GM13976 (cell line): ENCODE measurements at regions not wholly inside any gene's neighbourhood (a gene's known extent, or its start where the extent isn't known, plus 50 kb on each side); places are given as distances from the start of the nearest gene placed in this dataset.

Experiments used
- DNase-seq: peaks from one replicate; pipeline ENCODE4 v3.0.0; 2012; ENCODE audit warnings: low spot score
- CTCF ChIP-seq: IDR thresholded peaks from 2 replicates; pipeline ENCODE4 v1.5.1; 2012; ENCODE audit warnings: borderline replicate concordance, mild to moderate bottlenecking; ENCODE audit not compliant: insufficient read depth; ENCODE audit errors: extremely low read depth, missing control alignments, control extremely low read depth
- in situ Hi-C: fragments of 300-500 bp; cut with MboI; formaldehyde crosslinking; loops from one replicate; pipeline ENCODE4 v1.12.0; 2022; ENCODE audit warnings: low sequenced_read_pairs, mixed read lengths, inconsistent platforms; ENCODE audit not compliant: unreplicated experiment

- TF ChIP-seq CTCF = no peak
- in situ Hi-C loops = no loop called here
- peak; percentile 19 for DNase-seq
These were observed 126.8 kb upstream of the HCRTR2 start for GRCh38 chr6:55047451-55048044.

- in situ Hi-C loops = loop anchor here (25.0 kb wide), 1 partner anchor 1063 kb away; no protein-coding TSS in a partner anchor
- DNase-seq = no peak
- no peak for TF ChIP-seq CTCF
These were observed 124.4 kb upstream of the HCRTR2 start for GRCh38 chr6:55049866-55050265.

- DNase-seq = no peak
- in situ Hi-C loops = loop anchor here (25.0 kb wide), 1 partner anchor 1066 kb away; no protein-coding TSS in a partner anchor
- TF ChIP-seq CTCF = no peak
These were observed 121.5 kb upstream of the HCRTR2 start for GRCh38 chr6:55052846-55053245.

DNA sequence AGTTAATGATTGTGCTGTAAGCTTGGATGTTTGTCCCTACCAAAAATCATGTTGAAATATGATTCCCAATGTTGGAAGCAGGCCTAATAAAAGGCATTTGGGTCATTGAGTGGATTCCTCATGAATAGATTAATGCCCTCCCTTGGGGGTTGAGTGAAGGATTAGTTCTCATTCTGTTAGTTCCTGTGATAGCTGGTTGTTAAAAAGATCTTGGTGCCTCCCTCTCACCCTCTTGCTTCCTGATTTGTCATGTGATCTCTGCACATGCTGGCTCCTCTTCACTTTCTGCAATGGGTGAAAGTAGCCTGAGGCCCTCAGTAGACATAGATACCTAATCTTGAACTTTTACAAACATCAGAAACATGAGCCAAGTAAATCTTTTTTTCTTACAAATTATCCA lies 115.6 kb upstream of the HCRTR2 start:
- in situ Hi-C loops = loop anchor here (25.0 kb wide), 1 partner anchor 1071 kb away; no protein-coding TSS in a partner anchor
- no peak for DNase-seq
- TF ChIP-seq CTCF = no peak

GRCh38 chr6:55064711-55065420 lies 109.4 kb upstream of the HCRTR2 start:
- DNase-seq = no peak
- no peak for TF ChIP-seq CTCF
- in situ Hi-C loops = loop anchor here (25.0 kb wide), 1 partner anchor 1078 kb away; no protein-coding TSS in a partner anchor

DNA sequence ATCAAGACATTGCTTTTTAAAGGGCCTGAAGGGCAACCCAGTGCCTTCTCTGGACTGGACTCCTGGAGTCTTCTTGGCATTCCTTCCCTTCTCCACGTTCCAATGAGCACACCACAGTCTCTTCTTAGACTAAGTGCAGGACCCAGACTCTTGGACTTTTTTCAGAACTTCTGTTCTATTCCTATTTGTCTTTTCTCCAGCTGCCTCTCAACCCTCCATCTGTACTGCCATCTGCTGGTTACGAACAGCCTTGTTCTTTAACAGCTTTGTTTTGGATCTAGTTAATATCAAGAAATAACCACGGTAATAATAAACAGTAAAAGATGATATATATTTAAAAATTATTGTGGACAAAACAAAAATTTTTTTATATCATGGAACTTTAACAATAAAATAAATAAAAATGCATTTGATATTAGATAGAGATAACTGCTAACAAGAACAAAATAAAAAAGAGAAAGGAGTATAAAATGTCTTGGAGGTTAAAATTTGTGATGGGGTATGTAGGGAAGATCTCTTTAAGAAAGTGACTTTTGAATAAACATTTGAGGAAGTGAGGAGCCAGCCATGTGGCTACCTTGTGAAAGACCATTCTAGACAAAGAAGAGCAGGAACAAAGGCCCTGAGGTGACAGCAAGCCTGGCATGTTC lies 105.1 kb upstream of the HCRTR2 start:
- in situ Hi-C loops = loop anchor here (25.0 kb wide), 1 partner anchor 1082 kb away; no protein-coding TSS in a partner anchor
- TF ChIP-seq CTCF = peak; percentile 53
- no peak for DNase-seq
